Hepatocyte (in vitro differentiated cells): ENCODE measurements at regions not wholly inside any gene's neighbourhood (a gene's known extent, or its start where the extent isn't known, plus 50 kb on each side); places are given as distances from the start of the nearest gene placed in this dataset.

Experiments used
- DNase-seq: peaks from one replicate; pipeline ENCODE4 v3.0.0-alpha.2; 2016; ENCODE audit warnings: low spot score
- H2AFZ ChIP-seq: fragments of 200-600 bp; sonication (generic); 2 replicates; pipeline ENCODE4 v1.6.0; 2016; ENCODE audit warnings: antibody characterized with exemption, mild to moderate bottlenecking
- H3K27ac ChIP-seq: fragments of 200-600 bp; sonication (generic); 2 replicates; pipeline ENCODE4 v1.5.1; 2016; ENCODE audit warnings: mild to moderate bottlenecking
- H3K27me3 ChIP-seq: fragments of 200-600 bp; sonication (generic); 2 replicates; pipeline ENCODE4 v1.6.1; 2016
- H3K36me3 ChIP-seq: fragments of 200-600 bp; sonication (generic); replicated peaks from 2 replicates; pipeline ENCODE4 v1.5.1; 2016; ENCODE audit warnings: low read depth; ENCODE audit not compliant: insufficient read depth
- H3K4me1 ChIP-seq: fragments of 200-600 bp; sonication (generic); 2 replicates; pipeline ENCODE4 v1.5.1; 2016; ENCODE audit warnings: mild to moderate bottlenecking, moderate library complexity; ENCODE audit not compliant: insufficient read depth
- H3K4me2 ChIP-seq: fragments of 200-600 bp; sonication (generic); 2 replicates; pipeline ENCODE4 v1.6.0; 2016
- H3K4me3 ChIP-seq: fragments of 200-600 bp; sonication (generic); 2 replicates; pipeline ENCODE4 v1.5.1; 2016; ENCODE audit warnings: mild to moderate bottlenecking
- H3K79me2 ChIP-seq: fragments of 200-600 bp; sonication (generic); 2 replicates; pipeline ENCODE4 v1.6.0; 2017; ENCODE audit warnings: mild to moderate bottlenecking
- H3K9me2 ChIP-seq: fragments of 200-600 bp; sonication (generic); replicated peaks from 2 replicates; pipeline ENCODE4 v1.6.0; 2017; ENCODE audit warnings: mild to moderate bottlenecking; ENCODE audit not compliant: insufficient read depth
- H3K9me3 ChIP-seq: fragments of 200-600 bp; sonication (generic); 2 replicates; pipeline ENCODE4 v1.5.1; 2016; ENCODE audit warnings: low read depth, mild to moderate bottlenecking
- H4K20me1 ChIP-seq: fragments of 200-600 bp; sonication (generic); 2 replicates; pipeline ENCODE4 v1.6.0; 2016; ENCODE audit warnings: mild to moderate bottlenecking; ENCODE audit not compliant: insufficient read depth, poor library complexity, severe bottlenecking
- EZH2 ChIP-seq: fragments of 200-600 bp; sonication (generic); IDR thresholded peaks from 2 replicates; pipeline ENCODE4 v1.6.1; 2016; ENCODE audit warnings: antibody characterized with exemption, mild to moderate bottlenecking, borderline replicate concordance
- EZH2phosphoT487 ChIP-seq: fragments of 200-600 bp; sonication (generic); IDR thresholded peaks from one replicate; pipeline ENCODE4 v1.6.1; 2018; ENCODE audit warnings: antibody characterized with exemption, mild to moderate bottlenecking, low read depth, moderate library complexity; ENCODE audit not compliant: unreplicated experiment, severe bottlenecking
- WGBS: methylation state at CpG from one replicate; pipeline ENCODE4 v1.1.6; 2016; ENCODE audit warnings: low lambda C conversion rate; ENCODE audit errors: missing lambda C conversion rate; 5-methylcytosine and 5-hydroxymethylcytosine counted together
- TF ChIP-seq, protein P1 (sequence below): fragments of 200-600 bp; sonication (generic); IDR thresholded peaks from 2 replicates; pipeline ENCODE4 v1.5.1; 2016; ENCODE audit warnings: antibody characterized with exemption, mild to moderate bottlenecking; ENCODE audit not compliant: poor library complexity

DNA sequence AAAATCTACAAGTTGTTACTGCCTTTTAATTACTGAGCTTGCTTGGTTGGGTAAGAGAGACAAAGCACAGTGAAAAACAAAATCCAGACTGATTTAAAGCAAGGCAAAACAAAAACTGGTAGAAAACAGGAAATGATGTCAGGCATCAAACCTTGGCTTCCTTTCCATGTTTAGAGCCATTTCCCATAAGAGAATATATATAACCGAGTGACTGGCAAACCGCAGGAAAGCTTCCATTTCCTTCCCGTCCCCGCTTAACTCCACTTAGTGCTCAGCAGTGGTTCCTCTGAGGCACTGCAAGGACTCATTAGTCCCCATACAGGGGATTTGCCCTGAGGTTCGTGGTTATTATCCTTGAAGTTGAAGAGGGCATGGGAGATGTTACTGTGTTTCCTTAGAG is 446.3 kb downstream of the LPIN1 start:
- Histone ChIP-seq H3K79me2 (no peaks in the 10 kb centered on the region), H2AFZ (no peak overlapping the region), H3K9me3 (no peaks in the 10 kb centered on the region), H3K4me2 (no peak overlapping the region), H3K27ac (no peak overlapping the region), H3K4me3 (no peak overlapping the region), H3K27me3 (no peaks in the 10 kb centered on the region), H3K9me2 (no peaks in the 10 kb centered on the region), H4K20me1 (no peaks in the 10 kb centered on the region), H3K4me1 (no peaks in the 10 kb centered on the region), H3K36me3 (no peaks in the 10 kb centered on the region)
- WGBS = 94% methylated on average over 5 of the region's 5 CpGs
- TF ChIP-seq EZH2phosphoT487 (no peak), EZH2 (no peak)
- DNase-seq = no peak

DNA sequence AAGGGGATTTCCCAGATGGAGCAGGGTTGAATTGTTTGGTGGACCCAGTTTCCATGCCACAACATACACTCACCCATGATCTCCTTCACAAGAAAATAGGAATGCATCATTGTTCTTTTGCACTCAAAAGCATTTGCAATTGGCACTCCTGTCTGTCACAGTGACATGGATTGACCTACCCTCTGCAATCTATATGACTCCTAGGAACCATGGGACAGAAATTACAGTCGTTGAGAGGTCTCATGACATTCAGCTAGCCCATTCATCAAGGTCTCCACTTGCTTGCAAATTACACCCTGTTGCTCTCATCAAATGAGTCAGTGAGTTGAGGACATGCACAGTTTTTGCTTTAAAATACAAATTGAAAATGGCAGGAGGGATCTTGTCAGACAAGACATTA is 448.5 kb downstream of the LPIN1 start:
- WGBS = 80% methylated on average over 1 of the region's 1 CpG
- H3K36me3 ChIP-seq = no peaks in the 10 kb centered on the region

DNA sequence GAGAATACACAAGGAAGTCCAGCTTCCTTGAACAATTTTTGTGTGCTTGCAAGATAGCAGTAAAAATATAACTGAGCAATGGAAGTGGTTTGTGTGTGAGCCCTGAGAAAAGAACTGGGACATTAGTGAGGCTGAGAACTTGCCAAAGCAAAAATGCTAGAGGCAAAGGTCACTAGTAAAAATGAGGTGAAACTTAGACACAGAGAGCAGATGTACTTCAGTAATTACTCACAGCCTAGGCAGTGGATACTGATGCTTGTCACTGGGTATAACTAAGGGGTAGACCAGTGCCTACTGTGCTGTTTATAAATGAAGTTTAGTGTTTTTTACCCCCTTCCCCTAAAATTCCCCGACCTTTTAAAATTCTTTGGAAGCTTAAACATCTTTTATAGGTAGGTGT is 450.1 kb downstream of the LPIN1 start:
- Histone ChIP-seq H3K4me1 (no peaks in the 10 kb centered on the region), H3K9me2 (no peaks in the 10 kb centered on the region), H3K36me3 (no peaks in the 10 kb centered on the region), H4K20me1 (no peaks in the 10 kb centered on the region), H3K79me2 (no peaks in the 10 kb centered on the region), H3K4me2 (no peak overlapping the region), H3K27me3 (no peaks in the 10 kb centered on the region), H3K27ac (no peak overlapping the region), H3K9me3 (no peaks in the 10 kb centered on the region), H2AFZ (no peak overlapping the region), H3K4me3 (no peak overlapping the region)
- 60% methylated on average over 1 of the region's 1 CpG for WGBS
- TF ChIP-seq, protein P1, sequence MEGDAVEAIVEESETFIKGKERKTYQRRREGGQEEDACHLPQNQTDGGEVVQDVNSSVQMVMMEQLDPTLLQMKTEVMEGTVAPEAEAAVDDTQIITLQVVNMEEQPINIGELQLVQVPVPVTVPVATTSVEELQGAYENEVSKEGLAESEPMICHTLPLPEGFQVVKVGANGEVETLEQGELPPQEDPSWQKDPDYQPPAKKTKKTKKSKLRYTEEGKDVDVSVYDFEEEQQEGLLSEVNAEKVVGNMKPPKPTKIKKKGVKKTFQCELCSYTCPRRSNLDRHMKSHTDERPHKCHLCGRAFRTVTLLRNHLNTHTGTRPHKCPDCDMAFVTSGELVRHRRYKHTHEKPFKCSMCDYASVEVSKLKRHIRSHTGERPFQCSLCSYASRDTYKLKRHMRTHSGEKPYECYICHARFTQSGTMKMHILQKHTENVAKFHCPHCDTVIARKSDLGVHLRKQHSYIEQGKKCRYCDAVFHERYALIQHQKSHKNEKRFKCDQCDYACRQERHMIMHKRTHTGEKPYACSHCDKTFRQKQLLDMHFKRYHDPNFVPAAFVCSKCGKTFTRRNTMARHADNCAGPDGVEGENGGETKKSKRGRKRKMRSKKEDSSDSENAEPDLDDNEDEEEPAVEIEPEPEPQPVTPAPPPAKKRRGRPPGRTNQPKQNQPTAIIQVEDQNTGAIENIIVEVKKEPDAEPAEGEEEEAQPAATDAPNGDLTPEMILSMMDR = no peak
- no peak for TF ChIP-seq EZH2
- TF ChIP-seq EZH2phosphoT487 = no peak
- DNase-seq = no peak

More for the DNA sequence above, 448.5 kb downstream of the LPIN1 start:
- Histone ChIP-seq H3K9me2 (no peaks in the 10 kb centered on the region), H3K27ac (no peak overlapping the region), H3K4me1 (no peaks in the 10 kb centered on the region), H2AFZ (no peak overlapping the region), H3K27me3 (no peaks in the 10 kb centered on the region), H3K4me2 (no peak overlapping the region), H3K4me3 (no peak overlapping the region), H3K9me3 (no peaks in the 10 kb centered on the region), H4K20me1 (no peaks in the 10 kb centered on the region), H3K79me2 (no peaks in the 10 kb centered on the region)
- DNase-seq = no peak
- TF ChIP-seq EZH2phosphoT487 = no peak
- TF ChIP-seq, protein P1 = no peak
- no peak for TF ChIP-seq EZH2

DNA sequence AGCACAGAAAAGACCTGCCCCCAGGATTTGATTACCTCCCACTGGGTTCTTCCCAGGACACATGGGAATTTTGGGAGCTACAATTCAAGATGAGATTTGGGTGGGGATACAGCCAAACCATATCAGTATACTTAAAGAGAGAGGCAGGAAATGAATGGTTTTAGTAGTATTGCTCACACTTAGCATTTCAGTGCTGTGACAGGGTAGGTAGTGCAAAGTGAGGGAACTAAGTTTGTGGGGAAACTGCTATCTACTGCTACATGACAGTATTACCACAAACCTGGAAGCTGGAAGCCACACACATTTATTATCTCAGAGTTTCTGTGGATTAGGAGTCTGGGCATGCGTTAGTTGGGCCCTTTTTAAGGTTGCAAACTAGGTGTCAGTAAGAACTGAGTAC is 450.7 kb downstream of the LPIN1 start:
- no peaks in the 10 kb centered on the region for H4K20me1 ChIP-seq
- no peak overlapping the region for H3K4me3 ChIP-seq
- H3K27ac ChIP-seq = no peak overlapping the region
- no peaks in the 10 kb centered on the region for H3K9me2 ChIP-seq
- TF ChIP-seq EZH2 (no peak), EZH2phosphoT487 (no peak)
- TF ChIP-seq, protein P1 = no peak
- no peaks in the 10 kb centered on the region for H3K79me2 ChIP-seq
- DNase-seq = no peak
- H3K27me3 ChIP-seq = no peaks in the 10 kb centered on the region
- H3K4me1 ChIP-seq = no peaks in the 10 kb centered on the region
- H2AFZ ChIP-seq = no peak overlapping the region
- no peak overlapping the region for H3K4me2 ChIP-seq
- H3K9me3 ChIP-seq = no peaks in the 10 kb centered on the region
- no peaks in the 10 kb centered on the region for H3K36me3 ChIP-seq
- 88% methylated on average over 1 of the region's 1 CpG for WGBS
